Endothelial cell of umbilical vein (primary cell): ENCODE measurements at regions not wholly inside any gene's neighbourhood (a gene's known extent, or its start where the extent isn't known, plus 50 kb on each side); places are given as distances from the start of the nearest gene placed in this dataset.

Source experiments
- BruUV-seq: library from RNA; stranded (reverse); fragments of 400-500 nt; replicated peaks from 2 replicates; lab custom pipeline; 2021; lab: Mats Ljungman, UMichigan
- CTCF ChIA-PET: fragments of 300-600, 350-600 bp; sonication (Branson Sonifier 250); formaldehyde crosslinking; loops from one replicate; lab custom pipeline; 2021; ENCODE audit warnings: antibody characterized with exemption, inconsistent platforms; lab: Charles Lee
- POLR2A ChIA-PET: fragments of 300-600, 350-600 bp; sonication (Branson Sonifier 250); formaldehyde crosslinking; loops from one replicate; lab custom pipeline; 2021; ENCODE audit warnings: antibody characterized with exemption, inconsistent platforms; lab: Charles Lee
- DNase-seq: peaks from one replicate; pipeline ENCODE4 v3.0.0-alpha.2; 2011; ENCODE audit warnings: low read depth, low spot score
- FAIRE-seq: peaks from 2 replicates; lab custom pipeline; 2011; peaks lifted over from hg19 to GRCh38; lab: Jason Lieb, UNC
- H2AFZ ChIP-seq: 2 replicates; pipeline ENCODE4 v1.6.0; 2012; ENCODE audit warnings: low read depth, low read length, control low read depth, inconsistent platforms
- H3K27ac ChIP-seq: 2 replicates; pipeline ENCODE4 v1.5.1; 2011; ENCODE audit warnings: low read depth, mild to moderate bottlenecking, control low read depth, low read length, moderate library complexity; ENCODE audit not compliant: insufficient read depth
- H3K27me3 ChIP-seq, 2 experiments: 2 replicates each; pipeline versions ENCODE4 v1.6.0 to v1.6.1; 2011; ENCODE audit warnings: low read length in 2 of 2, mixed read lengths in 1 of 2; ENCODE audit not compliant: control insufficient read depth in 2 of 2, insufficient read depth in 2 of 2
- H3K36me3 ChIP-seq, 2 experiments: 2 replicates in 1 of 2; 3 replicates in 1 of 2; pipeline ENCODE4 v1.5.1; 2011; ENCODE audit warnings: low read length in 2 of 2, mild to moderate bottlenecking in 1 of 2, moderate library complexity in 1 of 2; ENCODE audit not compliant: control insufficient read depth in 2 of 2, insufficient read depth in 2 of 2; ENCODE audit errors: extremely low read depth in 1 of 2
- H3K4me1 ChIP-seq: 3 replicates; pipeline ENCODE4 v1.5.1; 2011; ENCODE audit warnings: mild to moderate bottlenecking, low read length; ENCODE audit not compliant: control insufficient read depth, insufficient read depth; ENCODE audit errors: extremely low read depth
- H3K4me2 ChIP-seq: 2 replicates; pipeline ENCODE4 v1.6.1; 2011; ENCODE audit warnings: low read length, control low read depth, mixed read lengths; ENCODE audit not compliant: insufficient read depth
- H3K4me3 ChIP-seq, 3 experiments: fragments of 200-600 bp in 1 of 3; sonication (generic), shearing (Covaris generic) in 1 of 3; replicated peaks in 1 of 3; 2 replicates each; pipeline ENCODE4 v1.5.1; 2011 to 2016; ENCODE audit warnings: control low read depth in 3 of 3, low read length in 3 of 3, mild to moderate bottlenecking in 2 of 3, inconsistent platforms in 1 of 3, low read depth in 1 of 3, moderate library complexity in 1 of 3; ENCODE audit not compliant: insufficient read depth in 1 of 3
- H3K79me2 ChIP-seq: 2 replicates; pipeline ENCODE4 v1.6.0; 2012; ENCODE audit warnings: low read length, inconsistent platforms; ENCODE audit not compliant: control insufficient read depth, insufficient read depth
- H3K9ac ChIP-seq: replicated peaks from 2 replicates; pipeline ENCODE3; 2011; ENCODE audit warnings: low read length, control low read depth; ENCODE audit not compliant: insufficient read depth; ENCODE audit errors: extremely low read depth
- H3K9me1 ChIP-seq: replicated peaks from 3 replicates; pipeline ENCODE4 v1.6.0; 2011; ENCODE audit warnings: mild to moderate bottlenecking, low read length; ENCODE audit not compliant: control insufficient read depth, insufficient read depth; ENCODE audit errors: extremely low read depth
- H3K9me3 ChIP-seq: replicated peaks from 2 replicates; pipeline ENCODE4 v1.5.1; 2012; ENCODE audit warnings: low read length, inconsistent platforms; ENCODE audit not compliant: control insufficient read depth, insufficient read depth
- H4K20me1 ChIP-seq: replicated peaks from 2 replicates; pipeline ENCODE3; 2011; ENCODE audit warnings: mild to moderate bottlenecking, low read length; ENCODE audit not compliant: control insufficient read depth, insufficient read depth; ENCODE audit errors: extremely low read depth
- EZH2 ChIP-seq: IDR thresholded peaks from 2 replicates; pipeline ENCODE4 v1.6.1; 2012; ENCODE audit warnings: borderline replicate concordance, low read depth, mild to moderate bottlenecking, moderate library complexity, low read length, inconsistent platforms; ENCODE audit not compliant: severe bottlenecking
- FOS ChIP-seq: IDR thresholded peaks from 2 replicates; pipeline ENCODE4 v1.6.1; 2011; ENCODE audit warnings: mild to moderate bottlenecking, low read length, moderate library complexity, borderline replicate concordance; ENCODE audit not compliant: insufficient read depth
- GATA2 ChIP-seq: IDR thresholded peaks from 2 replicates; pipeline ENCODE4 v1.7.0; 2011; ENCODE audit warnings: low read depth, mild to moderate bottlenecking, moderate library complexity, mixed read lengths, low read length; ENCODE audit not compliant: insufficient read length, insufficient read depth
- JUN ChIP-seq: IDR thresholded peaks from 2 replicates; pipeline ENCODE4 v1.6.1; 2011; ENCODE audit warnings: borderline replicate concordance, low read depth; ENCODE audit not compliant: insufficient read length, insufficient read depth
- MYC ChIP-seq: IDR thresholded peaks from one replicate; pipeline ENCODE4 v1.6.1; 2011; ENCODE audit warnings: mild to moderate bottlenecking, low read depth, low read length
- POLR2A ChIP-seq: IDR thresholded peaks from 2 replicates; pipeline ENCODE4 v1.6.1; 2012; ENCODE audit warnings: low read depth, mild to moderate bottlenecking, control low read depth, low read length
- POLR2AphosphoS5 ChIP-seq: IDR thresholded peaks from 2 replicates; pipeline ENCODE4 v1.6.1; 2012; ENCODE audit warnings: low read depth, mild to moderate bottlenecking, control low read depth, low read length, moderate library complexity; ENCODE audit not compliant: insufficient read depth
- dilution Hi-C: fragments of 300-500 bp; cut with MboI; formaldehyde crosslinking; loops from one replicate; pipeline ENCODE4 v1.15.0; 2019; ENCODE audit warnings: low sequenced_read_pairs; ENCODE audit not compliant: extremely low pct_ligation_motif_present
- intact Hi-C: fragments of 100-400 bp; cut with micrococcal nuclease; formaldehyde crosslinking; loops from one replicate; pipeline ENCODE4 v1.10.0; 2022
- TF ChIP-seq, protein P1 (sequence below): IDR thresholded peaks from 2 replicates; pipeline ENCODE4 v1.6.1; 2011; ENCODE audit not compliant: insufficient read depth, insufficient read length
- TF ChIP-seq, protein P2 (sequence below), 2 donors: IDR thresholded peaks; 1 replicate in 1 of 2; 2 replicates in 1 of 2; pipeline ENCODE4 v1.5.1; 2011; ENCODE audit warnings: low read length in 2 of 2, mild to moderate bottlenecking in 2 of 2, moderate library complexity in 2 of 2, control low read depth in 1 of 2, inconsistent platforms in 1 of 2, low read depth in 1 of 2; ENCODE audit not compliant: insufficient read depth in 1 of 2; ENCODE audit errors: extremely low read depth in 1 of 2

DNA sequence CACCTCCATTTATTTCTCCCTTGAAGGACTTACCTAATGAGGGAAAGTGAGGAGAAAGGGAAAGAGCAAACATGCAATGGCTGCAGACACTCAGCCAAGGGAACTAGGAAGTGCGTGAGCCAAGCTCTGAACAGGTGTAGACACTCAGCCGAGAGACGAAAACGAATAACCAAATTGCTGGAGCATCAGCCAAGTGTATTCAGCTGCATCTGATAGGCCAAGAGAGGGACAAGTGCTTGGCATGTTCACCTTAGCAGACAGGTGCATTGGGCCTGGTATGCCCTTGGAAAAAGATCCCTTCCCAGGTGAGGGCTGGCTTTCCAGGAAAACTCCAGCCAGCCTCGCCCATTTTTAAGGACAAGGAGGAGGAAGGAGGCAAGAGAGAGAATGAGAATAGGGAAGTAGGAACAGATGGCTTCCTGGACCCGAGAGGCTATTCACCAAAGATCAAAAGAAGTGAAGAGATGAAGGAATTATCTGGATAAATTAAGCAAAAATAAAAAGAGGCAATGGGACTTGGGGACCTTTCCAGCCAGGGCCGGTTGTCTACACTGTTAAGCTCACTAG, 184.7 kb downstream of the TOMM20 start:
- no peak overlapping the region for H2AFZ ChIP-seq
- no peaks in the 10 kb centered on the region for H3K9me1 ChIP-seq
- no peak overlapping the region for H3K9ac ChIP-seq
- no peaks in the 10 kb centered on the region for H3K27me3 ChIP-seq
- no peaks in the 10 kb centered on the region for H3K36me3 ChIP-seq
- no peaks in the 10 kb centered on the region for H3K4me1 ChIP-seq
- H3K9me3 ChIP-seq, result no peaks in the 10 kb centered on the region
- POLR2A ChIA-PET, result no interaction called here
- intact Hi-C loops, result no loop called here
- H4K20me1 ChIP-seq, result no peaks in the 10 kb centered on the region
- DNase-seq, result no peak
- BruUV-seq, result no TSS peak
- TF ChIP-seq MYC (no peak), EZH2 (no peak), FOS (no peak), JUN (no peak)
- TF ChIP-seq, protein P1, sequence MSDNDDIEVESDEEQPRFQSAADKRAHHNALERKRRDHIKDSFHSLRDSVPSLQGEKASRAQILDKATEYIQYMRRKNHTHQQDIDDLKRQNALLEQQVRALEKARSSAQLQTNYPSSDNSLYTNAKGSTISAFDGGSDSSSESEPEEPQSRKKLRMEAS, result no peak
- no peaks in the 10 kb centered on the region for H3K79me2 ChIP-seq
- FAIRE-seq, result no peak
- H3K4me2 ChIP-seq, result no peak overlapping the region
- H3K27ac ChIP-seq, result no peak overlapping the region
- CTCF ChIA-PET, result interaction anchor here (1.6 kb wide), 1 partner anchor 140 kb away, joined by 5 read pairs; no protein-coding TSS in a partner anchor
- dilution Hi-C loops, result no loop called here
- H3K4me3 ChIP-seq, result no peak overlapping the region

DNA sequence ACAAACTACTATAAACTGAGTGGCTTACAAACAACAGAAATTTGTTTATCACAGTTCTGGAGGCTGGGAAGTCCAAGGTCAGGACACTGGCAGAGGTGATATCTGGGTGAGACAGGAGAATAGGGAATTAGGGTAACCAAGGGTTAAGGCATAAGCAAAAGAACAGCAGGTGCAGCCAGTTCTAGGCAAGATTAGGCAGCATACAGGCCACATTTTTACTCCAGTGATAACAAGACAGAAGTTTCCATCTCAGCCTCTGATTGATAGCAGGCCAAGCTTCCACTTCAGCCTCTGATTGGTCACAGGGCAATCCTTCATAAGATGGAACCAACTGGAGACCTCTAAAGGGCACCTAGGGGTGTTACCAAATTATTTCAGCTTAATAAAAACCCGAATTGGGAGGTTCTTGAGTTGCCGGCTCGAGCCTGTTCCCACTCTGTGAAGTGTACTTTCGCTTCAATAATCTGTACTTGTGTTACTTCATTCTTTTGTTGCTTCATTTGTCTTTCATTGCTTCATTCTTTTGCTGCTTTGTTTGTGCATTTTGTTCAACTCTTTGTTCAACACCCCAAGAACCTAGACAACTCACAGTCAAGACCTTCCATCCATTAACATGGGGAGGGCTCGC, 185.6 kb downstream of the TOMM20 start:
- no peaks in the 10 kb centered on the region for H3K79me2 ChIP-seq
- H3K9ac ChIP-seq, result no peak overlapping the region
- H3K4me2 ChIP-seq, result no peak overlapping the region
- no peaks in the 10 kb centered on the region for H3K27me3 ChIP-seq
- ChIA-PET POLR2A (no interaction called here), CTCF (interaction anchor here (1.6 kb wide), 1 partner anchor 141 kb away, joined by 5 read pairs; no protein-coding TSS in a partner anchor)
- H2AFZ ChIP-seq, result no peak overlapping the region
- no peaks in the 10 kb centered on the region for H3K36me3 ChIP-seq
- H3K9me3 ChIP-seq, result no peaks in the 10 kb centered on the region
- no peak for DNase-seq
- H3K4me3 ChIP-seq, result no peak overlapping the region
- intact Hi-C loops (no loop called here), dilution Hi-C loops (no loop called here)
- no peak for FAIRE-seq
- H3K27ac ChIP-seq, result no peak overlapping the region
- TF ChIP-seq FOS, result no peak
- TF ChIP-seq, protein P2, sequence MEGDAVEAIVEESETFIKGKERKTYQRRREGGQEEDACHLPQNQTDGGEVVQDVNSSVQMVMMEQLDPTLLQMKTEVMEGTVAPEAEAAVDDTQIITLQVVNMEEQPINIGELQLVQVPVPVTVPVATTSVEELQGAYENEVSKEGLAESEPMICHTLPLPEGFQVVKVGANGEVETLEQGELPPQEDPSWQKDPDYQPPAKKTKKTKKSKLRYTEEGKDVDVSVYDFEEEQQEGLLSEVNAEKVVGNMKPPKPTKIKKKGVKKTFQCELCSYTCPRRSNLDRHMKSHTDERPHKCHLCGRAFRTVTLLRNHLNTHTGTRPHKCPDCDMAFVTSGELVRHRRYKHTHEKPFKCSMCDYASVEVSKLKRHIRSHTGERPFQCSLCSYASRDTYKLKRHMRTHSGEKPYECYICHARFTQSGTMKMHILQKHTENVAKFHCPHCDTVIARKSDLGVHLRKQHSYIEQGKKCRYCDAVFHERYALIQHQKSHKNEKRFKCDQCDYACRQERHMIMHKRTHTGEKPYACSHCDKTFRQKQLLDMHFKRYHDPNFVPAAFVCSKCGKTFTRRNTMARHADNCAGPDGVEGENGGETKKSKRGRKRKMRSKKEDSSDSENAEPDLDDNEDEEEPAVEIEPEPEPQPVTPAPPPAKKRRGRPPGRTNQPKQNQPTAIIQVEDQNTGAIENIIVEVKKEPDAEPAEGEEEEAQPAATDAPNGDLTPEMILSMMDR (IDR thresholded peaks at IDR 0.05; ENCODE audit: extremely low read depth in 1 of 2, insufficient read depth in 1 of 2, low read depth in 1 of 2, low read length in 2 of 2), result no peak
- TF ChIP-seq POLR2AphosphoS5, result no peak
- TF ChIP-seq GATA2, result no peak
- TF ChIP-seq, protein P1, result no peak
- TF ChIP-seq POLR2A, result no peak
- no peak for TF ChIP-seq MYC
- no peak for TF ChIP-seq JUN
- no peak for TF ChIP-seq EZH2
- no peaks in the 10 kb centered on the region for H3K4me1 ChIP-seq
- BruUV-seq, result no TSS peak
- H3K9me1 ChIP-seq, result no peaks in the 10 kb centered on the region
- H4K20me1 ChIP-seq, result no peaks in the 10 kb centered on the region
